IPS-18c (cell line): ENCODE measurements at regions not wholly inside any gene's neighbourhood (a gene's known extent, or its start where the extent isn't known, plus 50 kb on each side); places are given as distances from the start of the nearest gene placed in this dataset.
"Not testable (repeated sequence)": the region's sequence is repeated elsewhere in the genome, so short reads cannot be mapped to it uniquely, and the experiment has no call there.

Experiments used
- H3K4me3 ChIP-seq: 2 replicates; pipeline ENCODE4 v1.7.0; 2013; ENCODE audit warnings: low read depth, mild to moderate bottlenecking, low read length, moderate library complexity; ENCODE audit not compliant: insufficient read depth
- H3K9me3 ChIP-seq: one replicate; pipeline ENCODE4 v1.6.1; 2013; ENCODE audit warnings: mild to moderate bottlenecking, low read length, moderate library complexity; ENCODE audit not compliant: control insufficient read depth, insufficient read depth

DNA sequence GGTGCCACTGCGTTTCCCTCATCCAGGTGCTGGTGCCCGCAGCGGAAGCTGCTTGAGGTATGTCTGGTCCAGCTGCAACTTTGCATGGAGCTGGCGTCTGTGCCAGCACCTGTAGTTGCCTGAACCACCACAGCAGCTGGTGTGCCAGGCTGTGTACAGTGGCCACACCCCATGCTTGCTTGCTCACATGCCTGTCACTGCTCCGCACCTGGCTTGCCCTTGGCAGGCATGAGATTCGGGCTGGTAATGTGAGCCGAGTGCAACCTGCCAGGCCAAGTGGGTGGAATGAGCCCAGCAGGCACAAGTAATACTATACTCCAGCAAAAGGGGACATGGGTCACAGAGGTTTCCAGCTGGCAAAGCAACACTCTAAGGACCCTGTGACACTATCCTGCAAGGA, 1123.3 kb upstream of the ACVR2A start:
- no peak overlapping the region for H3K4me3 ChIP-seq

DNA sequence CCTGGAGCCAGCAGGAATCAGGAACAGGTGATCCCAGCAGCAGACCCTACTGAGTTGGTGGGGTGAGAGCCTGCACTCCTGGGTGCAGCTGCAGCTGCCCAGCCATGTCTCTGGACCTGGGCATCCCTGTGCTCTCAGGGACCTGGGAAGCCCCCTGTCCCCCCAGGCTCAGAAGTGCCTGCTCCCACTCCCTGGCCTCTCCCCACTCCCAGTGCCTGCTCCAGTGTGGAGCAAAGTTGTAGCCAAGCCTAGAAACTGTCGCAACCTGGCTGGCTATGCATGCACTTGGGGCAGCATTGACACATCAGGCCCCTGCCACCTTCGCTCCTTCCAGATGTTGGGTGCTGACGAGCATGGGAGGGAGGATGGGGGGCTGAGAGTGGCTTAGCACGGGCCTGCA, 1124.7 kb upstream of the ACVR2A start:
- no peaks in the 10 kb centered on the region for H3K9me3 ChIP-seq
- H3K4me3 ChIP-seq, result no peak overlapping the region

More for the DNA sequence above, 1123.3 kb upstream of the ACVR2A start:
- peaks cover 3% of the 10 kb centered on the region for H3K9me3 ChIP-seq

DNA sequence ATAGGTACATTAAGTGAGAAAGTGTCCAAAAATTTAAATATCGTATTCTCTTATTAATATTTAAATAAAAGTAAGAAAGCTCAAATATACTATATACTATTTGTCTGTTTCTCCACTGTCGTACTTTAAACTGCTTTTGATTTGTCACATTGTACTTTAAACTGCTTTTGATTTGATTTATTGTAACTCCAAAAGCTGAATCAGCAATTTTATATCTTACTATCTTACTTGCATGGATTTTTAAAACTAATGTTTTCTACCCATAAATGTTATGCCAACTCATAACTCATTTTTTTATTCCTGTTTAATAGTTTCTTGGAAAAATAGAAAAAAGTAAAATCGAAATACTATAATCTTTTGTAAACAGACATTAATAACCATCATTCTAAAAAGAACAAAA, 1128.2 kb upstream of the ACVR2A start:
- H3K4me3 ChIP-seq, result no peak overlapping the region
- no peaks in the 10 kb centered on the region for H3K9me3 ChIP-seq

DNA sequence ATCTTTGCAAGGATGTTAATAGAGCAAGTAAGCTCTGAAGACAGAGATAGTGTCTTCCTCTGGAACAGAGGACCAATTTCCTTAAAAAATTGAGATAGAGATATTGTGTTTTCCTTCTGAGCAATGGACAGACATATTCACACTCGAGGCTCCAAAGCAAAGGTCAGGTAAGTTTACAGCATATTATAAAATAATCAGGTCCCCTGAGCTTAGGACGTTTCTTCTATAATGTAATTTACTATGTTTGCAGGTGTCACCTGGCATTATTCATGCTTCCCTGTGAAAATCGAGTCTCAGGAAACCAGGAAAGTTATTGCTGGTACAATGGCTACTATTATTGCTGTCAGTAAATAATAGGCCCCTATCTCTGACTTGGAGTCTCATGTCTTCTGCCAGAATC, 1135.8 kb upstream of the ACVR2A start:
- no peaks in the 10 kb centered on the region for H3K9me3 ChIP-seq
- H3K4me3 ChIP-seq, result no peak overlapping the region

DNA sequence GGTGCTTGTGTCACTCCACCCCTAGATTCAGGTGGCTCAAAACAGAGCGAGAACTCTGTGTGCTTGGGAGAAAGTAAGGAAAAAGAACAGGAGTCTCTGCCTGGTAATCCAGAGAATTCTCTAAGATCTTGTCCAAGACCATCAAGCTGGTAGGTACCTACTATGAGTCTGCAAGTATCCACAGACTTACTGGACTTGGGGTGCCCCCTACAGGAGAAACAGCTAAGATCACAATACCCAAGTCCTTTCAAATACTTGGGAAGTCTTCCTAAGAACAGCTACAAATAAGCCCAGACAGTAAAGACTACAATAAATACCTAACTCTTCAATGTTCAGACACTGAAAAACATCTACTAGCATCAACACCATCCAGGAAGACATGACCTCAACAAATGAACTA, 1143.6 kb upstream of the ACVR2A start:
- peaks cover 4% of the 10 kb centered on the region for H3K9me3 ChIP-seq
- H3K4me3 ChIP-seq, result no peak overlapping the region

DNA sequence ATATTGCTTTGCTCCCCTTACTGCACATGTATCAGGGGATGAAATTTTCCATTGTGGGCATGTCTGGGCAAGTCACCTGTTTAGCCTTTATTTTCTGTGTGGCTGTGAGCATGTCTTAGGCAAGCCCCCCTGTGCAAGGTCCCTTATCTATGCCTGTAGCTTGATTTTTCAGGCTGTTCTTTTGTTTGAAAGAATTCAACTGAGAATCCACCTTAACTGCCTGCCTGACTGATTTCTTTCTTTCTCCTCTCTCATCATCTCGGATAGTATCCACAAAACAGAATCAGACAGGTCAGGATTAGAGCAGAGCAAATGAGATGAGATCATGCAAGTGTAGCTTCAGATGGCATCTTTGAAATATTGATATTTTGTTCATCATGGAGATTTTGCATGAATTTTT, 1147.5 kb upstream of the ACVR2A start:
- Histone ChIP-seq H3K9me3 (peaks cover 6% of the 10 kb centered on the region), H3K4me3 (no peak overlapping the region)

DNA sequence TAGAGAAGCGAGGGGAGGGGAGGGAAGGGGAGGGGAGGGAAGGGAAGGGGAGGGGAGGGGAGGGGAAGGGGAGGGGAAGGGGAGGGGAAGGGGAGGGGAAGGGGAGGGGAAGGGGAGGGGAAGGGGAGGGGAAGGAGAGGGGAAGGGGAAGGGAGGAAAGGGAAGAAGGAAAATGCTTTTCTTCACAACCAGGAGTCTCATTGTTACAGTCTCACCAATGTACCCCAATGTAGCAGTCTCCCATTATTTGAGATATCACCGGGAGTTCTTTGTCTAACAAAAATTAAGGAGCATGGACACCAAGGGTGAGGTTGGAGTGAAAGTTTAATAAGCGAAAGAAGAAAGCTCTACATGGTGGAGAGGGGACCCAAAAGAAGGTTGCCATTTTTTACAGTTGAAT, 1148.0 kb upstream of the ACVR2A start:
- H3K9me3 ChIP-seq, H3K4me3 ChIP-seq: not testable (repeated sequence)

DNA sequence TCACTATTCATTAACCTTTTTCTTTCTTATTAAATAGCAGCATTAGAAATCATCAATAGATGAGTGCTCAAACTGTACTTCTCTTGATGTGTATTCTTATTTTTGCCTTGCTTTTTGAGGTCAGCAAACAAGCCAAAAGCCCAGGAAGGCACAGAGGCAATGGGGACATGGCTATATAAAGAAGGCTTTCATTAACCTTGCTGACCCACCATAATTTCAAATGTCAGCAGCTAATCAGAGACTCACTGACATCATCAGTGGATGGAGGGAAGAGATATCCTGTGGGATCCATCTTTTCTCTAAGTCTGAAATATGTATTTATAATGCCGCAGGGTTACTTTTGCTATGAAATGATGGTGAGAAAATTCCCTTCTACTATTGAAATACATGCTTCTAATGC, 1162.8 kb upstream of the ACVR2A start:
- Histone ChIP-seq H3K4me3 (no peak overlapping the region), H3K9me3 (no peaks in the 10 kb centered on the region)

DNA sequence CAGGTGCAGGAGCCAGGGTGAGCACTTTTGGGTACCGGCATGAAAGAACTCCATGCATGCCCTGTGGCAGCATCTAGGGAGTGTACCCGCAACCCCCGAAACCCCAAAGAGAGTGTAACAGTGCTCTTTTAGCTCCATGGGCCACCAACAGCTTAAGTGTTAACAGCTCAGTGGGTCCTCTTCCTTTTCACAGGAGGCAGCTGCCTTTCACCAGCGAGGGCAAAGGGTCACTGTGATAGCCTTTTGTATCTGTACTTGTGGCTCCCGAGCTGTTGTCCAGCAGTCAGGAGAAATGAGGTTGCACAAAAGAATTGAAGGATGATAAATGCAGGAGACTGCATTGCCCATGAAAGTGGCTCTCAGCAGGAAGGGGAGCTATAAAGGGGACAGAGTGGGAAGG, 1166.3 kb upstream of the ACVR2A start:
- no peaks in the 10 kb centered on the region for H3K9me3 ChIP-seq
- H3K4me3 ChIP-seq, result no peak overlapping the region

DNA sequence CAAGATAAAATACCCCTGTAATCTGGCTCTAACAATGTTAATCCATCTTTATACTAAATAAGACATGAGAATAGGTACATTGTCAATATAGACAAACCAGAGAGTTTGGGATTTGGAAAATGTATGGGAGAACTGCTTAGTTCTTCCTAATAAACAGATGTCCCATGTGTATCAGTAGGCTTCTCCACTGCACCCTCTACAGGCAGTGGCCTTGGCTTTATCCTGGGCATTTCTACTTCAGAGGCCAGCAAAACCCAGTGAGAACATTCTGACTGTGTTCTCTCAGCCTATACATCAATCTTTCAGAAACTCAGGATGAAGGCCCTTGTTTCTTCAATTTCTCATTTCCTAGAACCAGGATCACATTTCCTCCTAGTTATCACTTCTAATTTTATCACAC, 1167.5 kb upstream of the ACVR2A start:
- Histone ChIP-seq H3K9me3 (no peaks in the 10 kb centered on the region), H3K4me3 (no peak overlapping the region)

DNA sequence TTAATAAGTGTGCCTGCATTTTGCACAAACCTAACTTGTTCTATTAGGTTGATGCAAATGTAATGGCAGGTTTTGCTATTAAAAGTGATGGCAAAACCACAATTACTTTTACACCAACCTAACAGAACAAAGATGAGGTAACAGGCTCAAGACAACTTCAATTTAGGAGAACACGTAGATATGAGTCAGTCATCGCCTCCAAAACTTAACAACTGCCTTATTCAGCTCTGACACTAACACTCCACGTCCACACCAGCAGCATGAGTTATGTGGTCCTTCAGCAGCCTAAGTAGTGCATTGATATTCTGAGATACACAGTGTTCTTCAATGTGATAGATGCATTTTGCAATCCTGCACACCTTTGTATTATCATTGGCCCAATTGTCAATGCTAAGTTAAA, 1175.1 kb upstream of the ACVR2A start:
- H3K9me3 ChIP-seq, result no peaks in the 10 kb centered on the region

DNA sequence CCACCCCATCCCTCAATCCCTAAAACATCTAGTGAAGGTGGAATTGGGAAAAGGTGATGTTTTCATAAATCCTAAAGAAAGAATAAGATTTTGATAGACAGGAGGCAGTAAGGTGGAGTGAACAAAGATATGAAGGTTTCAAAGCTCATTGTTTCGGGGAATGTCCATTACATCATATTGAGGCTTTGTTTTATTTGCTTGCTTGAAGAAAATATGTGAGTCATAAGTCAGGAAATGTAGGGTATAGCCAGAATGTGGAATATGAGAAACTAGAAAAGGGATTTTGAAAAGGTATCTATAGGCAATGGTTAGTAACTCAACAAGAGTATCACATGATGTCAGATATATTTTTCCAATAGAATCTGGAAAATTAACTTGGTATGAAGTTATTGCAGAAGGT, 1178.5 kb upstream of the ACVR2A start:
- no peak overlapping the region for H3K4me3 ChIP-seq
- H3K9me3 ChIP-seq, result no peaks in the 10 kb centered on the region

More for the DNA sequence above, 1175.1 kb upstream of the ACVR2A start:
- H3K4me3 ChIP-seq, result no peak overlapping the region

DNA sequence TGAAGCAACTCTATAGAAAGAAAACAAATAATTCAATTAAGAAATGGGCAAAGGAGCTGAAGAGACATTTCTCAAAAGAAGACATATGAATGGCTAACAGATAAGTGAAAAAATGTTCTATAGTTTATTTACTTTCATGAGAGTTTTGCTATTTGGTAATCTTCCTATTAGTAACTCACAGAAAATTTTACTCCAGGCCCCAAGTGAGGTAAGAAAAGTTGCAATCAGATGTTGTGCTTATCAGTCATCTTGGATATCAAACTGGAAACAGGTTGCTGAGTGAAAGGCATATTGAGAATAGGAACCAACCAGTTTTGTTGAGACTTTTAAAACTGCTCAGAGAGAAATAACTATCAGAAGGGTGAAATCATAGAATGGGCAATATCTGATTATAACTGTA, 1179.0 kb upstream of the ACVR2A start:
- H3K9me3 ChIP-seq, result no peaks in the 10 kb centered on the region
- H3K4me3 ChIP-seq, result no peak overlapping the region

DNA sequence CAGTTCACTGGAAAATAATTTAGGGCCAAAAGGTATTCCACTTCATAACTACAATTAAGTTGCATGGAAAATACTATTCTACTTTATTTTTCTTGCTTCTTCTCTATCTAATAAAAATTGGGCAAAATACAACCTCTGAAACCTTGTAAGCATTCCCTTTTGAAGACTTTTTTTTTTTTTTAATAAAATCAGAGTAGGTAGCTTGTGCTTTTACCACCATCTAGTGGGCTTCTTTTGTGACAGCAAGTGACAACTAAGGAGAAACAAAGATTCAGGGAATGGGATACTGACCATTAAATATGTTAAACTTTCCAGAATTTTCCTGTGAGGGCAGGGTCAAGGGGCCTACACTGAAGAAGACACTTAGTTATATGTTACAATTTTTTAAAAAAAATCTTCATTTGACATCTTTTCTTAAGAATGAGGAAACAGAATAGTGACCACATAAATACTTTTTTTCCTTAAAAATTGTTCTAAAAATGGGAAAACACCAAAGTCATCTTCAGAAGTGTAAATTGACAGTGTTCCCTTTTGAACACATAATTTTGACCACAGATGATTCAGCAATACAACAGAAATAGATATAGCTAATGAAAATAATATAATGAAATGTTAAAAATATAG, 1183.2 kb upstream of the ACVR2A start:
- no peak overlapping the region for H3K4me3 ChIP-seq
- H3K9me3 ChIP-seq, result no peaks in the 10 kb centered on the region

DNA sequence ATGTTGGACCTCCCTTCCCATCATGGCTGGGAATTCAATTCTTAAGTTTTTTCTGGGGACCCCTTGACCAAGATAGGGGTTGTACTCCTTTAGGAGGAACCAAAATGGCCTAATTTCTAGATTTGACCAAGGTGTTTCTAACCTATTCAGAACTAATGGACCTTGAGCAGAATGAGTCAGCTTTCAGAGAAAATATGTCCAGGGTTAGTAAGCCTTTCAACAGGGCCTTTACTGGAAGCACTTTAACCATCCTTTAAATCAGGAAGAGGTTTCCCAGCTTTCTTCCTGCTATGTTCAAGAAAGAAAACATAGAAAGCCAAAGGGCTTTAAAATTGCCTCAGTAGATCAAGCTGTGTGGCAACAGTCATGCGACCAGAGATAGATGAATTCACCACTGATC, 1184.9 kb upstream of the ACVR2A start:
- Histone ChIP-seq H3K4me3 (no peak overlapping the region), H3K9me3 (no peaks in the 10 kb centered on the region)

DNA sequence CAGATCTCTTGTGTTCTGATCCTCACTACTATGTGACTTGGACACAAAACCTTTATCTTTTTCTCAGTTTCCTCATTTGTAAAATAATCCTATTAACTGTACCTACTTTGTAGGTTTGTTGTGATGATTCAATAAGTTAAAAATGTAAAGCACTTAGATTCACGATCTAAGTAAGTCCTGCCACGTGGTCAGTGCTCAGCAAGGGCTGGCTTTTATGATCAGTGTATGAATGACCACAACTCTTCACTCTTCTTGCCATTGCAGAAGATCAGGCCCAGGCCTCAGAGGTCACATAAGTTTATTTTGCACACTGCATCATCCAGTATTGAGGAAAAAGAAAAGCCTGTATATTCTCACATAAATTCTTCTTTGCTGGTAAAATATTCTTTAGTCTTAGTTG, 1192.5 kb upstream of the ACVR2A start:
- H3K9me3 ChIP-seq, result no peaks in the 10 kb centered on the region
- no peak overlapping the region for H3K4me3 ChIP-seq

DNA sequence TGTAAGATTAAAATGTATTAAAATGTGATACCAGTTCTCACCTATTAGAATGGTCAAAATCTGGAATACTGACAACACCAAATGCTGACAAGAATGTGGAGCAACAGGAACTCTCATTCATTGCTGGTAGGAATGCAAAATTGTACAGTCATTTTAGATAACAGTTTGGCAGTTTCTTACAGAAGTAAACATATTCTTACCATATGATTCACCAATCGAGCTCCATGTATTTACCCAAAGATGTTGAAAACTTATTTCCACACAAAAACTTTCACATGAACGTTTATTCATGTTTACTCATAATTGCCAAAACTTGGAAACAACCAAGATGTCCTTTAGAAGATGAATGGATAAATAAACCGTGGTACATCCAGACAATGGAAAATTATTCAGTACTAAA, 1193.5 kb upstream of the ACVR2A start:
- no peak overlapping the region for H3K4me3 ChIP-seq
- H3K9me3 ChIP-seq, result no peaks in the 10 kb centered on the region

DNA sequence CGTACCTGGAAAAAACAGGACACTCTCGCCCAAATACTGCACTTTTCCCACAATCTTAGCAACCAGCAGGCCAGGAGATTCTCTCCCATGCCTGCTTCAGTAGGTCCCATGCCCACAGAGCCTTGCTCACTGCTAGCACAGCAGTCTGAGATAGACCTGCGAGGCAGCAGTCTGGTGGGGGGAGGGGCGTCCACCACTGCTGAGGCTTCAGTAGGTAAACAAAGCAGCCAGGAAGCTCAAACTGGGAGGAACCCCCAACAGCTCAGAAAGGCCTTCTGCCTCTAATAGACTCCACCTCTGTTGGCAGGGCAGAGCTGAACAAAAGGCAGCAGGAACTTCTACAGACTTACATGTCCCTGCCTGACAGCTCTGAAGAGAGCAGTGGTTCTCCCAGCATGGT, 1202.8 kb upstream of the ACVR2A start:
- Histone ChIP-seq H3K4me3 (no peak overlapping the region), H3K9me3 (no peaks in the 10 kb centered on the region)
